Pancreas (tissue), 10 donors: ENCODE measurements at regions not wholly inside any gene's neighbourhood (a gene's known extent, or its start where the extent isn't known, plus 50 kb on each side); places are given as distances from the start of the nearest gene placed in this dataset.
A peak's percentile ranks its signal among the peaks of the same experiment; 100 is the strongest.

Source experiments
- ATAC-seq, 4 donors: fragments of 200-7000 bp; cut with Tn5 transposase; one replicate each; pipeline versions ENCODE4 v1.8.0 to v1.9.1; 2020; ENCODE audit warnings: mild to moderate bottlenecking in 4 of 4, moderate library complexity in 4 of 4
- DNase-seq, 6 donors: peaks; one replicate each; pipeline ENCODE4 v3.0.0-alpha.2; 2020
- FAIRE-seq: peaks from 2 replicates; lab custom pipeline; 2012; peaks lifted over from hg19 to GRCh38; lab: Jason Lieb, UNC
- H3K27ac ChIP-seq, 4 donors: fragments of 200-600 bp; sonication (generic); 1 replicate in 3 of 4; 2 replicates in 1 of 4; pipeline versions ENCODE4 v1.5.0 to v1.8.0; 2020
- H3K27me3 ChIP-seq, 4 donors: fragments of 200-600 bp; one replicate each; pipeline ENCODE4 v1.8.0; 2021
- H3K36me3 ChIP-seq, 3 donors: fragments of 200-600 bp; sonication (generic) in 1 of 3; one replicate each; pipeline versions ENCODE4 v1.5.0 to v1.8.0; 2020 to 2021
- H3K4me1 ChIP-seq, 3 donors: fragments of 200-600 bp; one replicate each; pipeline ENCODE4 v1.8.0; 2021
- H3K4me3 ChIP-seq, 4 donors: fragments of 200-600 bp; sonication (generic) in 2 of 4; one replicate each; pipeline versions ENCODE4 v1.5.0 to v1.8.0; 2020 to 2021
- H3K9me3 ChIP-seq, 4 donors: fragments of 200-600 bp; one replicate each; pipeline ENCODE4 v1.8.0; 2021
- WGBS, 2 donors: extraction: QIAGEN DNeasy Blood & Tissue Kit; methylation state at CpG; one replicate each; pipeline ENCODE4 v1.1.7; 2013; 5-methylcytosine and 5-hydroxymethylcytosine counted together
- intact Hi-C, 3 donors: fragments of 100-400 bp; cut with DNase I; formaldehyde crosslinking; loops; one replicate each; pipeline versions ENCODE4 v1.11.1 to v1.14.2; 2022
- TF ChIP-seq, protein P1 (sequence below), 4 donors: fragments of 200-600 bp; sonication (generic) in 3 of 4; IDR thresholded peaks; one replicate each; pipeline versions ENCODE4 v1.5.0 to v1.8.0; 2021; ENCODE audit warnings: antibody characterized with exemption in 4 of 4
- donor health status: healthy with polysubstance abuse.
- donor health status: DM: no; HTN: no; CAD: no; lungs with moderate emphysema.
- donor health status: DM: no; HTN: no; CAD: no.
- donor health status: control.
- donor health status: control.
- donor health status: Bipolar disorder and iron deficiency.
- donor health status: DM: yes; HTN: yes; CAD: no.
- donor health status: DM: no; HTN: no; CAD: no.
- donor health status: DM: no; HTN: no; CAD: no.
- donor health status: DM: yes; HTN: yes; CAD: no.

DNA sequence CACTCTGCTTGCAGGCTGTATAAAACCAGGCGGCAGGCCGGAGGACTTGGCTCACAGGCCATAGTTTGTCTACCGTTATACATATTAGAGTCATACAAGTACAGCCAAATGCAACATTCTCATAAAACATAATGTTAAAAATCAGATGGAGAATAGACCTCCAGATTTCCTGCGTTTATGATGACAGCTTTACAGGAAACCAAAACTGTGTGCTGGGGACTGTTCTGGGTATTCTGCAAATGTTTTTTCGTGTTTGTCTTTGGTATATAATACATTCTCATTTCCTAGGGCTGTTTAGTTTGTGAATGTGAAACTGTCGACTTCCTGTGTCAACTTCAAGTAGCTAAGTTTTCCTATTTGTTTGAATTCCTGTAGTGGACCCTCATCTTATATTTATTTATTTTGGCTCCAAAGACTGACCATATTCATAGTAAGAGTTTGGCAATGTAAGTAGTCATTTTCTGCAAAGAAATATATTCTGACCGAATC lies 79.5 kb upstream of the FAM9C start:
- Histone ChIP-seq H3K9me3 (no peaks in the 10 kb centered on the region), H3K36me3 (no peaks in the 10 kb centered on the region), H3K4me1 (peaks cover 0 to 13% (median 4%) of the 10 kb centered on the region in 3 donors), H3K27ac (peak overlapping the region in 2 of 4 donors; percentile 39 to 42), H3K4me3 (no peak overlapping the region), H3K27me3 (no peaks in the 10 kb centered on the region)
- DNase-seq (no peak), ATAC-seq (no peak), FAIRE-seq (peak; percentile 47)
- intact Hi-C loops = loop anchor here in 1 of 3 donors (10.0 kb wide), 1 partner anchor 139 kb away; no protein-coding TSS in a partner anchor
- 35 to 51% methylated on average over 7 of the region's 7 CpGs for WGBS, 2 donors
- TF ChIP-seq, protein P1, sequence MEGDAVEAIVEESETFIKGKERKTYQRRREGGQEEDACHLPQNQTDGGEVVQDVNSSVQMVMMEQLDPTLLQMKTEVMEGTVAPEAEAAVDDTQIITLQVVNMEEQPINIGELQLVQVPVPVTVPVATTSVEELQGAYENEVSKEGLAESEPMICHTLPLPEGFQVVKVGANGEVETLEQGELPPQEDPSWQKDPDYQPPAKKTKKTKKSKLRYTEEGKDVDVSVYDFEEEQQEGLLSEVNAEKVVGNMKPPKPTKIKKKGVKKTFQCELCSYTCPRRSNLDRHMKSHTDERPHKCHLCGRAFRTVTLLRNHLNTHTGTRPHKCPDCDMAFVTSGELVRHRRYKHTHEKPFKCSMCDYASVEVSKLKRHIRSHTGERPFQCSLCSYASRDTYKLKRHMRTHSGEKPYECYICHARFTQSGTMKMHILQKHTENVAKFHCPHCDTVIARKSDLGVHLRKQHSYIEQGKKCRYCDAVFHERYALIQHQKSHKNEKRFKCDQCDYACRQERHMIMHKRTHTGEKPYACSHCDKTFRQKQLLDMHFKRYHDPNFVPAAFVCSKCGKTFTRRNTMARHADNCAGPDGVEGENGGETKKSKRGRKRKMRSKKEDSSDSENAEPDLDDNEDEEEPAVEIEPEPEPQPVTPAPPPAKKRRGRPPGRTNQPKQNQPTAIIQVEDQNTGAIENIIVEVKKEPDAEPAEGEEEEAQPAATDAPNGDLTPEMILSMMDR (IDR thresholded peaks at IDR 0.05) = no peak

GRCh38 chrX:13123247-13123856 lies 78.9 kb upstream of the FAM9C start:
- Histone ChIP-seq H3K4me3 (no peak overlapping the region), H3K9me3 (no peaks in the 10 kb centered on the region), H3K4me1 (peaks cover 0 to 13% (median 4%) of the 10 kb centered on the region in 3 donors), H3K27ac (peak overlapping the region in 2 of 4 donors; percentile 39 to 42), H3K36me3 (no peaks in the 10 kb centered on the region), H3K27me3 (no peaks in the 10 kb centered on the region)
- 21 to 38% methylated on average over 5 of the region's 5 CpGs for WGBS, 2 donors
- TF ChIP-seq, protein P1 (IDR thresholded peaks at IDR 0.05) = no peak
- FAIRE-seq (no peak), ATAC-seq (peak in 1 of 4 donors; percentile 18), DNase-seq (no peak)
- intact Hi-C loops = loop anchor here in 1 of 3 donors (10.0 kb wide), 1 partner anchor 139 kb away; no protein-coding TSS in a partner anchor

- TF ChIP-seq, protein P1 (IDR thresholded peaks at IDR 0.05) = no peak
- Histone ChIP-seq H3K4me1 (peaks cover 0 to 13% (median 0%) of the 10 kb centered on the region in 3 donors), H3K27ac (peak overlapping the region in 3 of 4 donors; percentile 7 to 80 (median 75)), H3K27me3 (no peaks in the 10 kb centered on the region), H3K9me3 (no peaks in the 10 kb centered on the region), H3K36me3 (no peaks in the 10 kb centered on the region), H3K4me3 (no peak overlapping the region)
- DNase-seq (no peak), ATAC-seq (peak; percentile 52 to 66 (median 58)), FAIRE-seq (peak; percentile 57)
- WGBS, 2 donors = 21 to 58% methylated on average over 1 of the region's 1 CpG
- intact Hi-C loops = loop anchor here in 1 of 3 donors (10.0 kb wide), 1 partner anchor 136 kb away; no protein-coding TSS in a partner anchor
Measured at GRCh38 chrX:13121020-13121555, 76.7 kb upstream of the FAM9C start.

DNA sequence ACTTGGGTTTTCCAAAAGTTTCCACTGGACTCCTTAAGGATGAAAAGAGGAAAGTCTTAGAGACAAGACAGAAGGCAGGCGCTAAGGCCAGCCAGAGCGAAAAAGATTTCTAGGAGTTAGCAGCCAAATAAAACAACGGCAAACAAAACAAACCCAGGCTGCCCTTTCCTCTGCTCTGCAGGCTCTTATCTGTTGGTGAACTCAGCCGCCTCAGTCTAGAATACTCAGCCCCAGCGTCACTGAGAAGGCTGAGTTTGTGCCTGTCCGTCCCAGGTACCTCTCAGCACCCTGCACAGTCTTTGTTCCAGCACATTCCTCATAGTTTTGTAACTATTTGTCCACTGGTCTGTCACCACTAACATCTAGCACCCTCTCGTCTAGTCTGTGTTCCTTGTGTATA lies 75.6 kb upstream of the FAM9C start:
- intact Hi-C loops = loop anchor here in 1 of 3 donors (10.0 kb wide), 1 partner anchor 135 kb away; no protein-coding TSS in a partner anchor
- peak; percentile 91 to 96 (median 94) for ATAC-seq

More for the DNA sequence above, 75.6 kb upstream of the FAM9C start:
- FAIRE-seq (no peak), DNase-seq (peak in 4 of 6 donors; percentile 49 to 71 (median 55))
- Histone ChIP-seq H3K4me1 (peaks cover 0 to 13% (median 0%) of the 10 kb centered on the region in 3 donors), H3K27me3 (no peaks in the 10 kb centered on the region), H3K27ac (peak overlapping the region; percentile 7 to 80 (median 50)), H3K4me3 (no peak overlapping the region), H3K36me3 (no peaks in the 10 kb centered on the region), H3K9me3 (no peaks in the 10 kb centered on the region)
- TF ChIP-seq, protein P1 (IDR thresholded peaks at IDR 0.05) = no peak
- 14 to 32% methylated on average over 7 of the region's 7 CpGs for WGBS, 2 donors
